Liver (tissue), 8 donors: ENCODE measurements at regions not wholly inside any gene's neighbourhood (a gene's known extent, or its start where the extent isn't known, plus 50 kb on each side); places are given as distances from the start of the nearest gene placed in this dataset.

ENCODE experiments used
- DNase-seq: peaks from one replicate; pipeline ENCODE4 v3.0.0-alpha.2; 2017; ENCODE audit warnings: low spot score
- H3K27ac ChIP-seq, 2 donors: one replicate each; pipeline ENCODE4 v1.7.0; 2013; ENCODE audit warnings: inconsistent platforms in 2 of 2, low read length in 2 of 2, control low read depth in 1 of 2, low read depth in 1 of 2, mild to moderate bottlenecking in 1 of 2
- H3K27me3 ChIP-seq, 4 donors: one replicate each; pipeline versions ENCODE4 v1.6.1 to v1.7.0; 2013; ENCODE audit warnings: low read length in 3 of 4, inconsistent platforms in 1 of 4, mild to moderate bottlenecking in 1 of 4, moderate library complexity in 1 of 4; ENCODE audit not compliant: control insufficient read depth in 4 of 4, insufficient read depth in 4 of 4
- H3K36me3 ChIP-seq, 4 donors: one replicate each; pipeline versions ENCODE4 v1.6.1 to v1.7.0; 2013; ENCODE audit warnings: low read length in 3 of 4, mild to moderate bottlenecking in 3 of 4, low read depth in 1 of 4, moderate library complexity in 1 of 4; ENCODE audit not compliant: control insufficient read depth in 4 of 4, insufficient read depth in 3 of 4
- H3K4me1 ChIP-seq, 4 donors: one replicate each; pipeline versions ENCODE4 v1.6.1 to v1.7.0; 2013; ENCODE audit warnings: low read length in 3 of 4, mild to moderate bottlenecking in 3 of 4, moderate library complexity in 1 of 4; ENCODE audit not compliant: control insufficient read depth in 4 of 4, insufficient read depth in 4 of 4
- H3K4me3 ChIP-seq, 3 donors: one replicate each; pipeline versions ENCODE4 v1.6.1 to v1.7.0; 2013; ENCODE audit warnings: low read length in 3 of 3, control low read depth in 1 of 3, low read depth in 1 of 3, mild to moderate bottlenecking in 1 of 3
- H3K9ac ChIP-seq, 2 donors: one replicate each; pipeline ENCODE4 v1.7.0; 2013; ENCODE audit warnings: low read length in 2 of 2, mild to moderate bottlenecking in 2 of 2, moderate library complexity in 2 of 2, control low read depth in 1 of 2, low read depth in 1 of 2
- H3K9me3 ChIP-seq, 4 donors: one replicate each; pipeline versions ENCODE4 v1.6.1 to v1.7.0; 2013; ENCODE audit warnings: low read length in 3 of 4; ENCODE audit not compliant: control insufficient read depth in 4 of 4
- EGR1 ChIP-seq, 2 donors: IDR thresholded peaks; 2 replicates each; pipeline ENCODE4 v1.6.1; 2016 to 2018; ENCODE audit warnings: antibody characterized with exemption in 2 of 2, low read depth in 2 of 2
- FOXA1 ChIP-seq: IDR thresholded peaks from 2 replicates; pipeline ENCODE4 v1.6.1; 2016; ENCODE audit warnings: antibody characterized with exemption
- FOXA2 ChIP-seq: IDR thresholded peaks from 2 replicates; pipeline ENCODE4 v1.6.1; 2016; ENCODE audit warnings: antibody characterized with exemption
- GABPA ChIP-seq, 2 donors: IDR thresholded peaks in 1 of 2; conservative IDR thresholded peaks in 1 of 2; 2 replicates each; pipeline ENCODE4 v1.6.1; 2016; ENCODE audit warnings: antibody characterized with exemption in 2 of 2, mild to moderate bottlenecking in 1 of 2, moderate library complexity in 1 of 2
- HNF4A ChIP-seq, 2 donors: conservative IDR thresholded peaks; 2 replicates each; pipeline ENCODE4 v1.6.1; 2016; ENCODE audit warnings: antibody characterized with exemption in 2 of 2, mild to moderate bottlenecking in 2 of 2
- JUND ChIP-seq, 2 donors: IDR thresholded peaks; 2 replicates each; pipeline ENCODE4 v1.6.1; 2016; ENCODE audit warnings: antibody characterized with exemption in 2 of 2
- MAX ChIP-seq: IDR thresholded peaks from 2 replicates; pipeline ENCODE4 v1.6.1; 2016; ENCODE audit warnings: antibody characterized with exemption
- NR2F2 ChIP-seq: IDR thresholded peaks from 2 replicates; pipeline ENCODE4 v1.6.1; 2016; ENCODE audit warnings: antibody characterized with exemption
- RXRA ChIP-seq, 2 donors: IDR thresholded peaks; 2 replicates each; pipeline ENCODE4 v1.6.1; 2017 to 2018; ENCODE audit warnings: antibody characterized with exemption in 2 of 2, mild to moderate bottlenecking in 1 of 2
- SP1 ChIP-seq: IDR thresholded peaks from 2 replicates; pipeline ENCODE4 v1.6.1; 2018; ENCODE audit warnings: antibody characterized with exemption, mild to moderate bottlenecking
- TAF1 ChIP-seq: conservative IDR thresholded peaks from 2 replicates; pipeline ENCODE4 v1.6.1; 2016; ENCODE audit warnings: antibody characterized with exemption, mild to moderate bottlenecking
- YY1 ChIP-seq: IDR thresholded peaks from 2 replicates; pipeline ENCODE4 v1.6.1; 2016; ENCODE audit warnings: antibody characterized with exemption, mild to moderate bottlenecking
- WGBS: extraction: QIAGEN DNeasy Blood & Tissue Kit; methylation state at CpG from one replicate; pipeline ENCODE4 v1.1.7; 2013; 5-methylcytosine and 5-hydroxymethylcytosine counted together
- TF ChIP-seq, protein P1 (sequence below): IDR thresholded peaks from 2 replicates; pipeline ENCODE4 v1.6.1; 2016; ENCODE audit warnings: antibody characterized with exemption, mild to moderate bottlenecking
- TF ChIP-seq, protein P2 (sequence below): fragments of 150-350 bp; IDR thresholded peaks from 2 replicates; pipeline ENCODE4 v1.5.1; 2017; ENCODE audit warnings: improper control_type of control experiment, low read depth, low read length; ENCODE audit not compliant: missing input control
- TF ChIP-seq, protein P3 (sequence below): IDR thresholded peaks from 2 replicates; pipeline ENCODE4 v1.6.1; 2016; ENCODE audit warnings: antibody characterized with exemption
- TF ChIP-seq, protein P4 (sequence below): IDR thresholded peaks from 2 replicates; pipeline ENCODE4 v1.6.1; 2016; ENCODE audit warnings: antibody characterized with exemption
- donor health status: healthy.
- donor health status: healthy.
- donor health status: healthy.
- donor health status: healthy.
- donor health status: healthy.

GRCh38 chr2:212908031-212908430 is 243.4 kb downstream of the IKZF2 start (continued):
- TF ChIP-seq MAX: no peak
- TF ChIP-seq NR2F2: no peak
- TF ChIP-seq SP1: no peak
- no peak for TF ChIP-seq RXRA (IDR thresholded peaks at IDR 0.05)
- no peak for TF ChIP-seq EGR1 (IDR thresholded peaks at IDR 0.05; ENCODE audit: low read depth in 2 of 2)

GRCh38 chr2:212906620-212907019 is 244.8 kb downstream of the IKZF2 start:
- 67% methylated on average over 5 of the region's 5 CpGs for WGBS
- DNase-seq: no peak
- Histone ChIP-seq H3K9me3 (no peaks in the 10 kb centered on the region), H3K27ac (no peak overlapping the region), H3K36me3 (no peaks in the 10 kb centered on the region), H3K9ac (no peak overlapping the region), H3K4me1 (no peaks in the 10 kb centered on the region), H3K4me3 (no peak overlapping the region), H3K27me3 (no peaks in the 10 kb centered on the region)
- TF ChIP-seq YY1 (no peak), GABPA (IDR thresholded peaks at IDR 0.05 in 1 of 2, conservative IDR thresholded peaks at IDR 0.05 in 1 of 2) (no peak), TAF1 (no peak), HNF4A (conservative IDR thresholded peaks at IDR 0.05) (no peak), NR2F2 (no peak), JUND (IDR thresholded peaks at IDR 0.05) (no peak), FOXA2 (no peak), EGR1 (IDR thresholded peaks at IDR 0.05; ENCODE audit: low read depth in 2 of 2) (no peak)
- TF ChIP-seq, protein P1, sequence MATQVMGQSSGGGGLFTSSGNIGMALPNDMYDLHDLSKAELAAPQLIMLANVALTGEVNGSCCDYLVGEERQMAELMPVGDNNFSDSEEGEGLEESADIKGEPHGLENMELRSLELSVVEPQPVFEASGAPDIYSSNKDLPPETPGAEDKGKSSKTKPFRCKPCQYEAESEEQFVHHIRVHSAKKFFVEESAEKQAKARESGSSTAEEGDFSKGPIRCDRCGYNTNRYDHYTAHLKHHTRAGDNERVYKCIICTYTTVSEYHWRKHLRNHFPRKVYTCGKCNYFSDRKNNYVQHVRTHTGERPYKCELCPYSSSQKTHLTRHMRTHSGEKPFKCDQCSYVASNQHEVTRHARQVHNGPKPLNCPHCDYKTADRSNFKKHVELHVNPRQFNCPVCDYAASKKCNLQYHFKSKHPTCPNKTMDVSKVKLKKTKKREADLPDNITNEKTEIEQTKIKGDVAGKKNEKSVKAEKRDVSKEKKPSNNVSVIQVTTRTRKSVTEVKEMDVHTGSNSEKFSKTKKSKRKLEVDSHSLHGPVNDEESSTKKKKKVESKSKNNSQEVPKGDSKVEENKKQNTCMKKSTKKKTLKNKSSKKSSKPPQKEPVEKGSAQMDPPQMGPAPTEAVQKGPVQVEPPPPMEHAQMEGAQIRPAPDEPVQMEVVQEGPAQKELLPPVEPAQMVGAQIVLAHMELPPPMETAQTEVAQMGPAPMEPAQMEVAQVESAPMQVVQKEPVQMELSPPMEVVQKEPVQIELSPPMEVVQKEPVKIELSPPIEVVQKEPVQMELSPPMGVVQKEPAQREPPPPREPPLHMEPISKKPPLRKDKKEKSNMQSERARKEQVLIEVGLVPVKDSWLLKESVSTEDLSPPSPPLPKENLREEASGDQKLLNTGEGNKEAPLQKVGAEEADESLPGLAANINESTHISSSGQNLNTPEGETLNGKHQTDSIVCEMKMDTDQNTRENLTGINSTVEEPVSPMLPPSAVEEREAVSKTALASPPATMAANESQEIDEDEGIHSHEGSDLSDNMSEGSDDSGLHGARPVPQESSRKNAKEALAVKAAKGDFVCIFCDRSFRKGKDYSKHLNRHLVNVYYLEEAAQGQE: no peak
- TF ChIP-seq, protein P2, sequence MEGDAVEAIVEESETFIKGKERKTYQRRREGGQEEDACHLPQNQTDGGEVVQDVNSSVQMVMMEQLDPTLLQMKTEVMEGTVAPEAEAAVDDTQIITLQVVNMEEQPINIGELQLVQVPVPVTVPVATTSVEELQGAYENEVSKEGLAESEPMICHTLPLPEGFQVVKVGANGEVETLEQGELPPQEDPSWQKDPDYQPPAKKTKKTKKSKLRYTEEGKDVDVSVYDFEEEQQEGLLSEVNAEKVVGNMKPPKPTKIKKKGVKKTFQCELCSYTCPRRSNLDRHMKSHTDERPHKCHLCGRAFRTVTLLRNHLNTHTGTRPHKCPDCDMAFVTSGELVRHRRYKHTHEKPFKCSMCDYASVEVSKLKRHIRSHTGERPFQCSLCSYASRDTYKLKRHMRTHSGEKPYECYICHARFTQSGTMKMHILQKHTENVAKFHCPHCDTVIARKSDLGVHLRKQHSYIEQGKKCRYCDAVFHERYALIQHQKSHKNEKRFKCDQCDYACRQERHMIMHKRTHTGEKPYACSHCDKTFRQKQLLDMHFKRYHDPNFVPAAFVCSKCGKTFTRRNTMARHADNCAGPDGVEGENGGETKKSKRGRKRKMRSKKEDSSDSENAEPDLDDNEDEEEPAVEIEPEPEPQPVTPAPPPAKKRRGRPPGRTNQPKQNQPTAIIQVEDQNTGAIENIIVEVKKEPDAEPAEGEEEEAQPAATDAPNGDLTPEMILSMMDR: no peak
- TF ChIP-seq, protein P3, sequence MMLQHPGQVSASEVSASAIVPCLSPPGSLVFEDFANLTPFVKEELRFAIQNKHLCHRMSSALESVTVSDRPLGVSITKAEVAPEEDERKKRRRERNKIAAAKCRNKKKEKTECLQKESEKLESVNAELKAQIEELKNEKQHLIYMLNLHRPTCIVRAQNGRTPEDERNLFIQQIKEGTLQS: no peak

DNA sequence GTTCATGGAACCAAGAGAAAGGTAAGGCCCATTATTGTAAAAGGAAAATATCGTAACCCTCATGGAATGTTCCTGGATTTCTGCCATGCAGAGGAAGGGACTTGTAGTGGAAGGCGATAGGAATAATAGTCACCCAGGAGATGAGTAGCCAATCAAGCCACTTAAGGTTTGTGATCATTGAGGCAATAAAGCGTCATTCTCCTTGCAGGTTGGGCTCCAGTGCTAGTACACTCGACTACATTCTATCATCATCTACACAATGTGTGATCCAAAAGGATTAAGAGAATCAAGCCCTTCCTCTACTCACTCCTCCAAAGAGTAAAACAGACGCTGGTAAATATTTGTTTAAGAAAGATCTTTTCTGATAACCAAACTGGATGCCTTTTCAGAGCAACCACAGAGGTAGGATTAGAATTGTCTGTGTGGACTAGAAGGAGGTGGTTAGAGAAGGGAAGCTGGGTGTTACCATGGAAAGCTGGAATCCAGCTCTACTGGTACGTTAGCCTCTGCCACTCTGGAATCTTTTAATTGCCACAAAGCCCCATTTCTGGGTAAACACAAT is 245.7 kb downstream of the IKZF2 start:
- Histone ChIP-seq H3K27me3 (no peaks in the 10 kb centered on the region), H3K27ac (no peak overlapping the region), H3K9me3 (no peaks in the 10 kb centered on the region), H3K9ac (no peak overlapping the region), H3K36me3 (no peaks in the 10 kb centered on the region), H3K4me3 (no peak overlapping the region), H3K4me1 (no peaks in the 10 kb centered on the region)
- TF ChIP-seq, protein P1: no peak
- TF ChIP-seq TAF1: no peak
- no peak for TF ChIP-seq FOXA1
- TF ChIP-seq, protein P4, sequence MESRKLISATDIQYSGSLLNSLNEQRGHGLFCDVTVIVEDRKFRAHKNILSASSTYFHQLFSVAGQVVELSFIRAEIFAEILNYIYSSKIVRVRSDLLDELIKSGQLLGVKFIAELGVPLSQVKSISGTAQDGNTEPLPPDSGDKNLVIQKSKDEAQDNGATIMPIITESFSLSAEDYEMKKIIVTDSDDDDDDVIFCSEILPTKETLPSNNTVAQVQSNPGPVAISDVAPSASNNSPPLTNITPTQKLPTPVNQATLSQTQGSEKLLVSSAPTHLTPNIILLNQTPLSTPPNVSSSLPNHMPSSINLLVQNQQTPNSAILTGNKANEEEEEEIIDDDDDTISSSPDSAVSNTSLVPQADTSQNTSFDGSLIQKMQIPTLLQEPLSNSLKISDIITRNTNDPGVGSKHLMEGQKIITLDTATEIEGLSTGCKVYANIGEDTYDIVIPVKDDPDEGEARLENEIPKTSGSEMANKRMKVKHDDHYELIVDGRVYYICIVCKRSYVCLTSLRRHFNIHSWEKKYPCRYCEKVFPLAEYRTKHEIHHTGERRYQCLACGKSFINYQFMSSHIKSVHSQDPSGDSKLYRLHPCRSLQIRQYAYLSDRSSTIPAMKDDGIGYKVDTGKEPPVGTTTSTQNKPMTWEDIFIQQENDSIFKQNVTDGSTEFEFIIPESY: no peak
- no peak for TF ChIP-seq RXRA (IDR thresholded peaks at IDR 0.05)
- TF ChIP-seq NR2F2: no peak
- no peak for DNase-seq
- WGBS: 43% methylated on average over 6 of the region's 6 CpGs
